ENCODE measurements at regions not wholly inside any gene's neighbourhood (a gene's known extent, or its start where the extent isn't known, plus 50 kb on each side); places are given as distances from the start of the nearest gene placed in this dataset.

DNA sequence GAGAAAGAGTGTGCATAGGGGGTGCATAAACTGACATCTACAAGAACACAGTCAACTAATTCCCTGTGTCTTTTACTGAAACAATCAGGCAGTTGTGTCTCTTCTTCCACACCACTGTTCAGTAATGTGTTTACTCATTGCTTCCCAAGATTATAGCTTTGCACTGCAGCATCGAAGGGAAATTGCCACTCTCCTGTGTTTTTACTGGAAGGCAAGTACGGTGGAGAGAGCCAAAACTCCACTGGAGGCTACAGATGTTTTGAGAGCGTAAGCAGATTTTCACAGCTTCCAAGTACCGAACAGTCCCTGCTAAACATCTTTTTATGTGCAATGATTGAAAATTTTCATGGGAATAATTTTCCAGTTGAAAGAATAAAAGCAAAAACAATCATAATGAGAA is 510.5 kb upstream of the AKR1E2 start:
- no peak for DNase-seq (ENCODE audit: low spot score)
- in situ Hi-C loops (cut with HindIII; ENCODE audit: low sequenced_read_pairs), result no loop called here

DNA sequence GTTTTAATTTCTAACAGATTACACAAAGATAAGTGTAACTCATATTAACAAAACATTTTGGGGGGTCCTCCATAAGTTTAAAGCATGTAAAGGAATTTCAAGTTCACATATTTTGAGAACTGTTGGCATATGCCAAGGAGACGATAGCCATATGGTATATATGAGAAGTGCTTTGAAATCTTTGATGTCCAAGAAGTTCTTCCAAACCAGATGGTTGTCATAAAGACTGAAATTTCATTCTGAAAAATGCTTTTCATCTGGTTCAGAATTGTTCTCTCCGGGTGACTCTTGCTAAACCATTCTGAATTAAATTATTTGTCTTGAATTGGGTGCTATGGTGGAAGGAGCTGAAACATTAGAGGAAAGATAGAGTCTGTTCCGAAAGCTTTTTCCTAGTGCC is 513.0 kb upstream of the AKR1E2 start:
- DNase-seq (ENCODE audit: low spot score), result no peak
- in situ Hi-C loops (cut with HindIII; ENCODE audit: low sequenced_read_pairs), result no loop called here

DNA sequence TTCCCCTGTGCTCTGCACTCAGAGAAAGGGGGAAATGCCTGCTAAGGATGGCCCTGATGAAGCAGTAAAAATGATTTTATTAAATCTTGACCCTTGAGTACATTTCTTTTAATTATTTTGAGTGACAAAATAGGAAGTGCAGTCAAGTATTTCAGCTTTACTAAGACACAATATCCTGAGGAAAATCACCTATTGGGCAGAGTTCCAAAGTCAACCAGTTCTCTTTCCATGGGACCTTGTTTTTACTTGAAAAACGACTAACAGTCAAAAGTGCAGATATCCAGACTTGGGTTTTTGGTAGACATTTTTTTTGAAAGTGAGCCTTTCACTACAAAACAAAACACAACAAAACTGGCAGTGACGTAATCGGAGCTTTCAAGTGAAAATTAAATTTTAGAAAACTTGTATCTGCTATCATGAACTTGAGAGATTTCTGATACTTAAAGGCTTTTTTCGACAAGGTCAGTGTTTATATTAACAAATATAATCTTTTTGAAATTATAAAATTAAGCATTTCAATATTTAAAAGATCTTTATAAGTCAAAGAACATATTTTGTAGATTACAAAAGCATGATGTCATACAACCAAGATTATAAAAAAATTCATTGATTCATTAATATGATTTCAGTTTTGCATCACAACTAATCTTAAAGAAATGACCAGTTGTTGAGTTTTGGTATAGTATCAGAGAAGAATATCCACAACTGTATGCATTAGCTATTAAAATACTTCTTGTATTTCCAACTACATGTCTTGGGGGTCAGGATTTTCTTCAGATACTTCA is 513.8 kb upstream of the AKR1E2 start:
- in situ Hi-C loops (cut with HindIII; ENCODE audit: low sequenced_read_pairs), result no loop called here

DNA sequence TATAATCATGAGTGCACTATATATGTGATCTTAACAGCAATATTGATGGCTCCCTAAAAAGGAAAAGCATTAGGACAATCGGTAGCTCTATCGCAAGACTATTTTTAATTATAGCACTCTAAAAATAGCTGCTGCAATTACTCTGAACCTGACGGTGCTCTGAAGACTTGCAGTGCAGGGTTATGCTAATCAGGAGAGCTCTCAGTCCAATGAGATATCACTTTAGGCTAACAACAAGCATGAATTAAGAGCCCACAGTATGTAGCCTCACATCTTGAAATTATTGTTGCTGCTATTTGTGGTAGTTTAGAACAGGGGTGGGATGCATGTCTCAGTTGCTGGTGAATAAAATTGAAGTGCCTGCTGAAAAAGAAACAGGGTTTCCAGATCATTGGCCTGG is 515.8 kb upstream of the AKR1E2 start:
- in situ Hi-C loops (cut with HindIII; ENCODE audit: low sequenced_read_pairs), result no loop called here
- DNase-seq (ENCODE audit: low spot score), result no peak

More for the DNA sequence above, 513.8 kb upstream of the AKR1E2 start:
- DNase-seq (ENCODE audit: low spot score), result no peak

DNA sequence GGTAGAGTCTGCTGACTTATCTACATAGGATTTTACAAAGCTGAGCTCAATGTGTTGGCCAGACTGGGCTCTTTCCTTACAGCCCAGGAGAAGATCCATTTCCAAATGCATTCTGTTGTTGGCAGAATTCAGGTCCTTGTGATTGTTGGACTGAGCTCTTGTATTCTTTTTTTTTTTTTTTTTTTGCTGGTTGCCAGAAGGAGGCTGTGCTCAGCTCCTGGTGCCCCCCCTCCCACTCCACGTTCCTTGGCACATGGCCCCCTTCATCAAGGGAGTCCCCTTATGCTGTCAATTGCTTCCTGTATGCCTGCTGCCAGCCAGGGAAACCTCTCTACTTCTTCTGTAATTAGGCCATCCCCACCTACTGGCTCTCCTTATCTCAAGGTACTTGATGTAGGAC is 518.1 kb upstream of the AKR1E2 start:
- in situ Hi-C loops (cut with HindIII; ENCODE audit: low sequenced_read_pairs), result no loop called here
- no peak for DNase-seq (ENCODE audit: low spot score)

DNA sequence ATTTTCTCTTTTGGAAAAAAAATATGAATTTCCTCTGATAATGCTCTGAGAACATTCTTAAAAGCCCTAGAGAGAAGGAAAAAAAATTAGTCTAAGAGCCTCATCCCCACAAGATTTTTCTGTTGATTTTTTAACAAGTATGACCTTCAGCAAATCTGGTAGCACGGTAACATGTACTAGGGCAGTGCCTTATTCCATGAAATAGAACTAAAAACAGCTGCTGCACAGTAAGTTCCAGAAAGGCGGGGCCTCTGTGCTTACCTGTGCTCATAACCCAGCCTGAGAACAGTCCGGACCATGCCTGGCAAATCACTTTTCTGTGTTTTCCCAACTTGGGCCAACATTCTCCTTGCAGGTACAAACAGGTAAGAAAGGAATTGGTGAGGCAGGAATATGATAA is 519.1 kb upstream of the AKR1E2 start:
- DNase-seq (ENCODE audit: low spot score), result no peak
- in situ Hi-C loops (cut with HindIII; ENCODE audit: low sequenced_read_pairs), result no loop called here

DNA sequence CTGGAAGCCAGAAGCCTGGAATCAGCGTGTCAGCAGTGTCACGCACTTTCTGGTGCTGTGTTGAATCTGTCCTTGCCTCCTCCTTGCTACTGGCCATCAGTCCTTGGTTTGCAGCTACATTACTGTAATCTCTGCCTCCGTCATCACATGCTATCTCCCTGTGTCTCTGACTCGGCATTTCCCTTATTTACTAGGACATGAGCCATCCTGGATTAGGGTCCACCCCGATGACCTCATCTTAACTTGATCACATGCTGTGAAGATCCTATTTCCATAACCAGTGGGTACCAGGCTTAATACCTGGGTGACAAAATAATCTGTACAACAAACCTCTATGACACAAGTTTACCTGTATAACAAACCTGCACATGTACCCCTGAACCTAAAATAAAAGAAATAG is 518.0 kb upstream of the KLF6 start:
- no peak for DNase-seq (ENCODE audit: low spot score)
- in situ Hi-C loops (cut with HindIII; ENCODE audit: low sequenced_read_pairs), result no loop called here

DNA sequence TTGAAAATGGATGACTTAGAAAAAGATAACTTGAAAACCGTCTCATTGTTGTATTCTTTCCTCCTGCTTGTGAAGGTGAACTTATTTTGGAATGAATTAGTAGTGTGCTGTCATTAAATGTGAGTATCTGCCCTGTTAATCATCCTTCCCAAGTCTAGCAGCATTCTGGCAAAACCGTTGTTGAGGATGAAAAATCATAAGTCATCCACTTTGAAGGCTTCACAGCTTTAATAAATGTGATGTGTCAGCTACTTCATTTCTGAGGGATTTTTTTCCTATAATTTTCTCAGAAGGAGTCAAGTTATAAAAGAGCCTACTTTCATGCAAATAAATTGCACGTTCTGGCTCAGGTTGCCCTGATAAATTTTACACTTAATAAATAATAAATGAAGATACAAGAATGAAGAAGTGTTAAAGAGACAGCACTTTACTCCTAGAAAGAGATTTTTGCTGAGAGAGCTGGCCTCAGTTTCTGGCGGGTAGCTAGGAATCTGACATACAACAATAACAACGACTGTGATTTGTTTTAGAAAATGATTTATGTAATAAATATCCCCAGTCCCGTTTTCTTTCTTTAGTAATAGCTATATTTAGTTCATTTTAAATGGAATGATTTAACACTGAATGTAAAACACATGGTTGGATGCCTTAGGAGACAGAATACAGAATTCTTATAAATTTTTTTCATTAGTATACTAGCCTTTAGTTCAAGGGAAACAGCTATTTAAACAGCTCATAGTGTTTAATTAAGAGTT is 516.5 kb upstream of the KLF6 start:
- in situ Hi-C loops (cut with HindIII; ENCODE audit: low sequenced_read_pairs), result no loop called here

DNA sequence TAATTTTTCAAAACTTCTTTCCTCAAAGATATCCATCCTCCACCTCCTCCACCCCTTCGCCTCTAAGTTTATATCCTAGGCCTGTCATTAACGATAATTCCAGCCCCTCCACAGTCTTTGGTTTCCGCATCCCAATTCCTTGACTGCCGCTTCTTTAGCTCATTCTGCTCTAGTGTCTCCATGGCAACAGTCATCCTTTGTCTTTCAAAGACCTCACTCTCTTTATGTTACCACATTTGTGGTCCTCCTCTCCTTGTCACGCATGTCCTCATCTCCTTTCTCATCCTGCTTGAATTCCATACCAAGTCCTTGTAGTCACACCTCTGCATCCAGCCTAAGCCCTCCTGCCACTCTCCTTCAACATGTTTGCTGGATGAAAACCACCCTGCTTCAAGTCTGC is 511.2 kb upstream of the KLF6 start:
- DNase-seq (ENCODE audit: low spot score), result no peak
- in situ Hi-C loops (cut with HindIII; ENCODE audit: low sequenced_read_pairs), result no loop called here

More for the DNA sequence above, 516.5 kb upstream of the KLF6 start:
- no peak for DNase-seq (ENCODE audit: low spot score)

DNA sequence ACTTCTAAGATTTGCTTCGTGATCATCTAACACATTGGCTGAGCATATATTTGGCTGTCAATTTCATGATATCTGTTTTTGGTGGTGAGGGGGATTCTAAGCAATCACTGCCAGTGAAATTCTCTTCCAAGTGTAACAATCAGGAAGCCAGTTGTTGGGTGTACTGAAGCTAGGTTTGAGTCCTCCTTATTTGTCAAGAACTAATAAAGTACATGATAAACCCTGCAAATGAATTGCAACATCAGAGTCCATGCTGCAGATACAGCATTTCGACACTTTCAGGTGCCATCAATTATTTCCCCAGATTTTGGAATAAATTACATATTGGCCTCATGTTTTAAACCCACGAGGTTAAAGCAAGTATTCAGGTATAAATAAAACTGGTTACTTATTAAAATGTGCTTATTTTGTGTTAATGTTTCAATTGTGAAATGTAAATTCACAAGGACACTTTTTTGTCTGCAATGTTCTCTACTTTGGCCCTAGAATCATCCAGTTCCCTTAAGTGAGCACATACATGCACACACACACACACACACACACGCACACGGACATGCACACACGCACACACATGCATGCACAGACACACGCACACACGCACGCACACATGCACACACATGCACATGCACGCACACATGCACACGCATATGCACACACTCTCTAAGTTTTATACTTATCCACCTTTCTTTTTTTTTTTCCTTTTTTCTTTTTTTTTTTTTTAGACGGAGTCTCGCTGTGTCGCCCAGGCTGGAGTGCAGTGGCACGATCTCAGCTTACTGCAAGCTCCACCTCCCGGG is 510.2 kb upstream of the KLF6 start:
- DNase-seq (ENCODE audit: low spot score), result no peak
- in situ Hi-C loops (cut with HindIII; ENCODE audit: low sequenced_read_pairs), result no loop called here

DNA sequence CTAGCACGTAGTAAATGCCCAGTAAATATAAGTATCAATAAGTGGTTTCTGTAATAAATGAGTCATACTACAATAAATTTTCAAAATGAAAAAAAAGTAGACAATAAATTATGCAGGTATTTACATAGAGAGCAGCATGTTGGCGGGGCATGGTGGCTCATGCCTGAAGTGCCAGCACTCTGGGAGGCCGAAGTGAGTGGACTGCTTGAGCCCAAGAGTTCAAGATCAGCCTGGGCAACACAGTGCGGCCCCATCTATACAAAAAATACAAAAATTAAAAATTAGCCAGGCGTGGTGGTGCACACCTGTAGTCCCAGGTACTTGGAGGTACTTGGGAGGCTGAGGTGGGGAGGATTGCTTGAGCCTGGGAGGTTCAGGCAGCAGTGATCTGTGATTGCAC is 509.3 kb upstream of the KLF6 start:
- in situ Hi-C loops (cut with HindIII; ENCODE audit: low sequenced_read_pairs), result no loop called here
- DNase-seq (ENCODE audit: low spot score), result no peak

DNA sequence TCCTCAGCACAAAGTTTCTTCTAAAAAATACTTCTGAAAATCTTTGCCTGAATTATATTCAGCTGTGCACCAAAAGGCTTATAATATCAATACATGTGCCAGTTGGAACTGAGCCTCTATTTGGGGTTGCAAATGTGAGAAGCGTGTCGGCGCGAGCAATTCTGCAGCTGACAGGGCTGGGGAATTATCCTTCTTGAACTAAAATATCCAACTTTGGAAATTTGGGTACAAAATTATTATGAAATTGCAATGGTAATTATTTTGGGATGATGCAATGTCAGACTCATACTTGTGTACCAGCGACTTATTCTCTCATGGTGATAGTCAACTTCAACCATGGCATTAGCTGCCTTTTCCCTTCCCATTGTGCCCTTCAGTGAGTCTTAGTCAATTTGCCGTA is 507.0 kb upstream of the KLF6 start:
- in situ Hi-C loops (cut with HindIII; ENCODE audit: low sequenced_read_pairs), result no loop called here

DNA sequence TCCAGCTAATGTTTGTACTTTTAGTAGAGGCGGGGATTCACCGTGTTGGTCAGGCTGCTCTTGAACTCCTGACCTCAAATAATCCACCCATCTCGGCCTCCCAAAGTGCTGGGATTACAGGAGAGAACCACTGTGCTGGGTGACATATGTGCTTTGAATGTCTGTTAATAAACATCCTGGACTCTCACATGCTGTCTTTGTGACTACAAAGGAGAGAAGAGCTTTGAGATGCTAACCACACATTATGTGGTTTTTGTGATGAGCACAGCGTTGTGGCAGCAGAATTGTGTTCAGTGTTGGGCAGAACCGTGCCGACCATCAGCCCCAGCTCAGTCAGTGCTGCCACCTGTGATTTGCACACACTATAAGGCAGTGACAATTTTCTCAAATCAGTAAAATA is 500.1 kb upstream of the KLF6 start:
- in situ Hi-C loops (cut with HindIII; ENCODE audit: low sequenced_read_pairs), result no loop called here
- no peak for DNase-seq (ENCODE audit: low spot score)

More for the DNA sequence above, 507.0 kb upstream of the KLF6 start:
- DNase-seq (ENCODE audit: low spot score), result no peak

DNA sequence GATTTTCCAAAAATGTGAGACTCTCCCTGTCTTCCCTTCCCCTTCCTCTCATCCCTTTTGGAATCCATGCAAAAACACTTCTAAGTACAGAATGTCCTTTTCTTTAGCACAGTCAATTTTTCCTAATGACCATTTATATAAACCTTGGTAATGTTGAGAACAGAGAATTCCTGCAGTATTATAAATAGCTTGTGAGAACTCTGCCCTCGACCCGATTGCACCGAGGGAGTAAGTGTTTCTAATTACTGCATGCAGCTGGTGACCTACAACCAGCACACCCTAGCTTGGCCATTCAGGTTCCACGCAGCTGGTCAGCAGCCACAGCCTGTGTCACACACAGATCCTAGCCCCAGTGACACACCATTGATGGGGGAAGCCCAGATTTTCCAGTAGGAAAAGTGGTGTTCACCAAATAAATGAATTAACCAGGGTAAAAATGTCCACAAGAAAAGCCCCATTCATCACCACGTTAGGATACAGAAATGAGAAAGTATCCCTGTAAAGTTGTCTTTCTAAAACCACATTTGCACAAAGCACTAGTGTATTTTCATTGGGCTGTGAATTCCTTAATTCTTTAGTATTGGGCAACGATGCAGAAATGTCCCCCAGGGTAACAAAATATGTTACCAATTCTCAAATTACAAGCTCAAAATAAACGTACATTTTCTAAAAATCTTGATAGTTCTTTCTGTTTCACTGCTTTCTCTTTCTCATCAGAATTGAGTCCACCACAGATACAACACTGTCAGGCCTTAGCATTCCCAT is 499.0 kb upstream of the KLF6 start:
- DNase-seq (ENCODE audit: low spot score), result peak; percentile 12
- in situ Hi-C loops (cut with HindIII; ENCODE audit: low sequenced_read_pairs), result no loop called here

DNA sequence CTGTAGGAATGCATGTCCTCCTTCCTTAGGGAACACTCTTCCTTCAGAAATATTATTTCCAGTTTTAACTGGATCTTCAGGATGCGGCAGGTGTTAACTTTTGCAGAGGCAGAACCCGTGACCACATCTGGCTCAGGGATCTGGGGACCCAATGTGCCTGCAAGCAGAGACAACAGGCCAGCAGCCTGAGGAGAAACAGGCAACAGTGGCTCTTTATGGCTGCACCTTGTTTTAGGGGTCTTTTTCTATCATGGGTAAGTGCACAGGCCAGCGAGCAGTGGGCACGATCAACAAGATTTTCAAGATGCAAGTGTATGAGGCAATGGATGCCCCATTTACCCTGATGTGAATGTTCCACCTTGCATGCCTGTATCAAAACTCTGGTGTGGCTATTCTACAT is 497.5 kb upstream of the KLF6 start:
- in situ Hi-C loops (cut with HindIII; ENCODE audit: low sequenced_read_pairs), result no loop called here
- no peak for DNase-seq (ENCODE audit: low spot score)

DNA sequence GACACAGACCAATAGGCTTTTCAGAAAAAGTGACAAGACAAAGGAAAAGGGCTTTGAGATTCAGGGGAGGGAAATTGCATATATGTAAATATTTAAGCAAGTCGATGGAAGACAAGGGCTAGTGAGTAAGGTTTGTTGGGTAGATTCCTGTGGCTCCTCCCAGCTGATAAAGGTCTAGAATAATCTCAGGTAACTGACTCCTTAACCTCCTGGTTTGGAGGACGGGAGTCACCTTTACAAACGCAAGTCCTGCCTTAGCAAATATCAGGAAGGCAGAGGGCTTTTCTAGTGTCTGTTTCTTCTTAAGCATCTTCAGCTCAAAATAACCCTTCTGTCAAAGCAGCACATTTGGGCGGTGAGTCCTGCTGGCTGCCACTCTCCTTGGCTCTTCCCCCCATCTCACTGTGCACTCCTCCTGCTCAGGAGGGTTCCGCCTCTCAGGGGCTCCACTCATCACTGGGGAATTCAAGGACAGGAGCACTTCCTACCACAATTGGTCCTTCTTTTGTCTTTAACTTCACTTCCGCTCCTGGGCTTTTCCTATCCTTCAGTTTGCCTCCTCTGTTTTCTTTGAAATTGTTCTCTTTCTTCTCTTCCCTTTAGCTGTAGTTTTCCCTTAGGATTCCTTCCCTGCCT is 496.3 kb upstream of the KLF6 start:
- in situ Hi-C loops (cut with HindIII; ENCODE audit: low sequenced_read_pairs), result no loop called here
- no peak for DNase-seq (ENCODE audit: low spot score)

DNA sequence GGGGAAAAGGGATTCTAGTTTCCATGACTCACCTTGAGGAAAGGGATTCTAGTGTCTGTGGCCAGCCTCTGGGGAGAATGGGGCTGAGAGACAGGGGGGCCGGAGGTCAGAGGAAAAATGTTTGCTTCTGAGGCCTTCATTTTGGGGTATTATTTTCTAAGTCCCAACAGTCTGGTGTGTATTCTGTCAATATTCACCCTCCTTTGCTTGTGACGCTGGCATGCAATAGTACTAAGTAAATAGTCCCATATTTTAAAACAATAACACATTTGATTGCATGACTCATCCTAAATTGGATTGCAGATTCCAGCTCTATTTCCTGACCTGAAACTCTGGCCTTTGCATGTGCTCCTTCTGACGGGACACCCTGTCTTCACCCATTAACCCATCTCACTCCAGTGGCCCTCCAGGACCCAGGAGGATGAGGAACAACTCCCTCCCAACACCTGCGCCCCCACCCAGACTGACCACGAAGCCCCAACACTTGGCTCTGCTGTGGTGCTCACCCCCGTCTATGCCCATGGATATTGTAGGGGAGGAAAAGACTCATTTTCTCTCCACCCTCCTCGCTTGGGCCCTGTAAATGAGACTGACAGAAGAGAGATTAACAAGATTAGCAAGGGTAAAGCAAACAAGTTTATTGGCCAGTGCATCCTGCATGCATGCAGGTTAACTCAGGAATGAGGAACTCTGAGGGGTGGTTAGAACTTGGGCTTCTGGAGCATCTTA is 495.6 kb upstream of the KLF6 start:
- in situ Hi-C loops (cut with HindIII; ENCODE audit: low sequenced_read_pairs), result no loop called here
- no peak for DNase-seq (ENCODE audit: low spot score)

DNA sequence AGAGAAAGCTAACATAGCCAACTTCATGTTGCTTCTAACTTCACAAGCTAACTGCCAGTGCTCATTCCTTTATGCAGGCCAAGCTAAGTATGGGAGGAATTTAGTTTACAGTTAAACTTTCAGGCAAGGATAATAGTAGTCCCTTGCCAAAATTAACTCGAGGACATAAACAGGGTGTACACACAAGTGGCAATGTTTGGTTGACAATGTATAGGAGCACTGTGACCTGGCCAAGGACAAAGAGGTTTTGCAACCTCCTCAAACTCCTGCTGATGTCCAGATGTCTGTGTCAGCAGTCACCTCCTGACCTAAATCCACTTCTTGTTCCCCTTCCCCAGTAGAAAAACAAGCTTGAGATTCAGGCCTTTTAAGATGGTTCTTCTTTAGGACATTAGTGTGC is 494.6 kb upstream of the KLF6 start:
- in situ Hi-C loops (cut with HindIII; ENCODE audit: low sequenced_read_pairs), result no loop called here
- no peak for DNase-seq (ENCODE audit: low spot score)

Measured in G401 (cell line).